ENCODE measurements at regions not wholly inside any gene's neighbourhood (a gene's known extent, or its start where the extent isn't known, plus 50 kb on each side); places are given as distances from the start of the nearest gene placed in this dataset.

DNA sequence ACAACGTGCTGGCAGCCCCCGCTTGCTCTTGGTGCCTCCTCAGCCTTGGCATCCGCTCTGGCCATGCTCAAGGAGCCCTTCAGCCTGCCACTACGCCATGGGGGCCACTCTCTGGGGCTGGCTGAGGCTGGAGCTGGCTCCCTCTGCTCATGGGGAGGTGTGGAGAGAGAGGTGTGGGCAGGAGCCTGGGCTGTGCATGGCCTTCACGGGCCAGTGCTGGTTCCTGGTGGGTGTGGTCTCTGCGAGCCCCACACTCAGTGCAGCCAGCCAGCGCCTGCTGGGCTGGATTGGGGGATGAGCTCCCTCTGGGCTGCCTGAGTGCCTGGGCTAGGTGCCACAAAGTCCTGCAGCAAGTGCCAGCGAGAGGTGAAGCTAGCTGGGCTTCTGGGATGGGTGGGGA is 1289.1 kb downstream of the OLFM4 start:
- no peak overlapping the region for H3K27ac ChIP-seq (ENCODE audit: low read length)
- H3K27me3 ChIP-seq (ENCODE audit: insufficient read depth, low read depth, low read length): no peaks in the 10 kb centered on the region
- no peaks in the 10 kb centered on the region for H3K79me2 ChIP-seq (replicated peaks; ENCODE audit: insufficient read depth, low read length)
- no peaks in the 10 kb centered on the region for H3K9me3 ChIP-seq (ENCODE audit: low read length)
- no peak overlapping the region for H3K4me3 ChIP-seq (ENCODE audit: low read length)
- no peaks in the 10 kb centered on the region for H3K9me2 ChIP-seq (ENCODE audit: insufficient read depth, low read length)
- H2AFZ ChIP-seq (ENCODE audit: low read depth, low read length): no peak overlapping the region
- H3K4me2 ChIP-seq (ENCODE audit: low read length): no peak overlapping the region
- TF ChIP-seq REST (IDR thresholded peaks at IDR 0.05; ENCODE audit: borderline replicate concordance): no peak
- TF ChIP-seq MXI1 (conservative IDR thresholded peaks at IDR 0.05; ENCODE audit: poor library complexity, severe bottlenecking): no peak
- TF ChIP-seq CTCF (IDR thresholded peaks at IDR 0.05; ENCODE audit: poor library complexity, severe bottlenecking): no peak
- no peak for TF ChIP-seq EZH2 (IDR thresholded peaks at IDR 0.05; ENCODE audit: borderline replicate concordance, insufficient read depth, low read length, poor library complexity, severe bottlenecking)
- TF ChIP-seq POLR2AphosphoS5 (IDR thresholded peaks at IDR 0.05): no peak
- TF ChIP-seq EP300 (conservative IDR thresholded peaks at IDR 0.05; ENCODE audit: poor library complexity, severe bottlenecking): no peak
- no peak for TF ChIP-seq SMC3 (conservative IDR thresholded peaks at IDR 0.05; ENCODE audit: poor library complexity)
- TF ChIP-seq RAD21 (conservative IDR thresholded peaks at IDR 0.05): no peak
- TF ChIP-seq TAF1 (IDR thresholded peaks at IDR 0.05; ENCODE audit: low read depth): no peak
- no peaks in the 10 kb centered on the region for H3K36me3 ChIP-seq (ENCODE audit: insufficient read depth, low read length)
- H3K9ac ChIP-seq (ENCODE audit: low read length): no peak overlapping the region
- no peaks in the 10 kb centered on the region for H4K20me1 ChIP-seq (ENCODE audit: insufficient read depth)
- H3F3A ChIP-seq (ENCODE audit: insufficient read depth, low read length, poor library complexity, severe bottlenecking): no peaks in the 10 kb centered on the region

DNA sequence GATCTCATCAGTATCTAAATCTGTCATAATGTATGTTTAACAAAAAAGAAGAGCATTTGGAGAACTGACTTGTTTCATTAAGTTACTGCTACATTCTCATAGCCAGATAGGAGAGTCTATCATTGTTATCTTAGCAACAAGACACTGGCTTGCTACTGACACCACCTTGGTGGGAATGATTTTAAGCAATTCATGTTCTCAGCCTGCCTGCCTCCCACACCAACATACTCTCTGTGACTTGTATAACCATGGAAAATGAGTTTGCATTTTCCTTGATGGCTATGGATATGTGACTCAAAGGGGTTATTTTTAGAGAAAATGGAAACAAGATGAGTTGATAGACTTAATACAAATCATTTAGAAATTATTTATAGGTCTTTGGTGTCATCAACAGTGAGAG is 1308.9 kb downstream of the OLFM4 start:
- TF ChIP-seq POLR2AphosphoS5 (IDR thresholded peaks at IDR 0.05): no peak
- no peak for TF ChIP-seq MXI1 (conservative IDR thresholded peaks at IDR 0.05; ENCODE audit: poor library complexity, severe bottlenecking)
- TF ChIP-seq TAF1 (IDR thresholded peaks at IDR 0.05; ENCODE audit: low read depth): no peak
- TF ChIP-seq RAD21 (conservative IDR thresholded peaks at IDR 0.05): no peak
- TF ChIP-seq SMC3 (conservative IDR thresholded peaks at IDR 0.05; ENCODE audit: poor library complexity): no peak
- no peak overlapping the region for H2AFZ ChIP-seq (ENCODE audit: low read depth, low read length)
- no peaks in the 10 kb centered on the region for H3K36me3 ChIP-seq (ENCODE audit: insufficient read depth, low read length)
- H3K79me2 ChIP-seq (replicated peaks; ENCODE audit: insufficient read depth, low read length): no peaks in the 10 kb centered on the region
- no peaks in the 10 kb centered on the region for H4K20me1 ChIP-seq (ENCODE audit: insufficient read depth)
- H3K4me3 ChIP-seq (ENCODE audit: low read length): no peak overlapping the region
- no peaks in the 10 kb centered on the region for H3K9me2 ChIP-seq (ENCODE audit: insufficient read depth, low read length)
- H3K9me3 ChIP-seq (ENCODE audit: low read length): no peaks in the 10 kb centered on the region
- no peaks in the 10 kb centered on the region for H3F3A ChIP-seq (ENCODE audit: insufficient read depth, low read length, poor library complexity, severe bottlenecking)
- no peak overlapping the region for H3K4me2 ChIP-seq (ENCODE audit: low read length)
- no peak overlapping the region for H3K27ac ChIP-seq (ENCODE audit: low read length)
- no peaks in the 10 kb centered on the region for H3K27me3 ChIP-seq (ENCODE audit: insufficient read depth, low read depth, low read length)
- H3K9ac ChIP-seq (ENCODE audit: low read length): no peak overlapping the region

DNA sequence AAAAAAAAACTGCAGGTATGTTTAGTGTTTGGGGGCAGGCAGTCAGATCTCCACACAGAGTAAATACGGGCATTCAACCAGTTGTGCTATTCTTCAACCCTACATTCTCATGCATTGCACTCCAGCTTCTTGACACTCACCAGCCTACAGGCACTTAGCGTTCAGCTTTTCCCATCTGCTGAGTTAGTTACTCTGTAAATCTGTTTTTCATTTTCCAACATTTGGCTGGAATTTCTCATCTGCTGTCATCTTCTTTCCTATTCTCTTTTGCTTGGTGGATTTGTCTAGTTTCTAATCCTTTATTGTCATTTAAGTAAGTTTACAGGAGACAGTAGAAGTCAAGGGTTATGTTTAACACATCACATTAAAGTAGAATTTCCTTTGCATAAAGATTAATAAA is 1318.9 kb downstream of the OLFM4 start:
- TF ChIP-seq TAF1 (IDR thresholded peaks at IDR 0.05; ENCODE audit: low read depth): no peak
- TF ChIP-seq SMC3 (conservative IDR thresholded peaks at IDR 0.05; ENCODE audit: poor library complexity): no peak
- no peak for TF ChIP-seq REST (IDR thresholded peaks at IDR 0.05; ENCODE audit: borderline replicate concordance)
- TF ChIP-seq EZH2 (IDR thresholded peaks at IDR 0.05; ENCODE audit: borderline replicate concordance, insufficient read depth, low read length, poor library complexity, severe bottlenecking): no peak
- Histone ChIP-seq H3K27ac (ENCODE audit: low read length) (no peak overlapping the region), H3K9ac (ENCODE audit: low read length) (no peak overlapping the region), H3K36me3 (ENCODE audit: insufficient read depth, low read length) (no peaks in the 10 kb centered on the region), H3K4me2 (ENCODE audit: low read length) (no peak overlapping the region), H3K79me2 (replicated peaks; ENCODE audit: insufficient read depth, low read length) (no peaks in the 10 kb centered on the region), H3K4me3 (ENCODE audit: low read length) (no peak overlapping the region), H3K9me3 (ENCODE audit: low read length) (no peaks in the 10 kb centered on the region), H4K20me1 (ENCODE audit: insufficient read depth) (no peaks in the 10 kb centered on the region), H3F3A (ENCODE audit: insufficient read depth, low read length, poor library complexity, severe bottlenecking) (no peaks in the 10 kb centered on the region), H3K27me3 (ENCODE audit: insufficient read depth, low read depth, low read length) (no peaks in the 10 kb centered on the region), H2AFZ (ENCODE audit: low read depth, low read length) (no peak overlapping the region), H3K9me2 (ENCODE audit: insufficient read depth, low read length) (no peaks in the 10 kb centered on the region)
